GM19240 (cell line): ENCODE measurements at regions not wholly inside any gene's neighbourhood (a gene's known extent, or its start where the extent isn't known, plus 50 kb on each side); places are given as distances from the start of the nearest gene placed in this dataset.
"Not testable (repeated sequence)": the region's sequence is repeated elsewhere in the genome, so short reads cannot be mapped to it uniquely, and the experiment has no call there.

Source experiments
- DNase-seq: peaks from one replicate; pipeline ENCODE4 v3.0.0; 2011; ENCODE audit warnings: low spot score; ENCODE audit not compliant: insufficient read length

GRCh38 chr14:55845963-55846825 lies 266.2 kb downstream of the KTN1 start:
- no peak for DNase-seq

- DNase-seq: no peak
These were observed 266.9 kb downstream of the KTN1 start for GRCh38 chr14:55846826-55847446.

- DNase-seq: no peak
These were observed 267.8 kb downstream of the KTN1 start for GRCh38 chr14:55847766-55848165.

GRCh38 chr14:55848964-55849363 lies 269.0 kb downstream of the KTN1 start:
- DNase-seq: no peak

- no peak for DNase-seq
These were observed 268.4 kb upstream of the PELI2 start for GRCh38 chr14:55849833-55850232.

GRCh38 chr14:55850825-55851241 lies 267.4 kb upstream of the PELI2 start:
- no peak for DNase-seq

- no peak for DNase-seq
These were observed 266.9 kb upstream of the PELI2 start for GRCh38 chr14:55851301-55851700.

GRCh38 chr14:55851961-55852360 lies 266.2 kb upstream of the PELI2 start:
- no peak for DNase-seq

- no peak for DNase-seq
These were observed 262.5 kb upstream of the PELI2 start for GRCh38 chr14:55855751-55856150.

GRCh38 chr14:55858604-55859003 lies 259.6 kb upstream of the PELI2 start:
- DNase-seq: no peak

- not testable (repeated sequence) for DNase-seq
These were observed 256.6 kb upstream of the PELI2 start for GRCh38 chr14:55861561-55861960.

GRCh38 chr14:55864890-55865655 lies 253.1 kb upstream of the PELI2 start:
- DNase-seq: no peak

GRCh38 chr14:55867311-55867710 lies 250.9 kb upstream of the PELI2 start:
- DNase-seq: no peak

GRCh38 chr14:55867719-55868118 lies 250.5 kb upstream of the PELI2 start:
- DNase-seq: no peak

- DNase-seq: no peak
These were observed 248.7 kb upstream of the PELI2 start for GRCh38 chr14:55869397-55870049.

GRCh38 chr14:55873169-55873568 lies 245.0 kb upstream of the PELI2 start:
- no peak for DNase-seq

GRCh38 chr14:55874785-55875184 lies 243.4 kb upstream of the PELI2 start:
- no peak for DNase-seq

- DNase-seq: no peak
These were observed 240.3 kb upstream of the PELI2 start for GRCh38 chr14:55877942-55878341.

GRCh38 chr14:55881577-55882241 lies 236.5 kb upstream of the PELI2 start:
- DNase-seq: no peak

- no peak for DNase-seq
These were observed 233.4 kb upstream of the PELI2 start for GRCh38 chr14:55884819-55885218.

- no peak for DNase-seq
These were observed 229.1 kb upstream of the PELI2 start for GRCh38 chr14:55889124-55889523.
